Limb (tissue), 2 donors: ENCODE measurements at regions not wholly inside any gene's neighbourhood (a gene's known extent, or its start where the extent isn't known, plus 50 kb on each side); places are given as distances from the start of the nearest gene placed in this dataset.

Source experiments
- DNase-seq, 2 donors: peaks; one replicate each; pipeline ENCODE4 v3.0.0-alpha.2; 2016; ENCODE audit errors: extremely low spot score in 2 of 2

DNA sequence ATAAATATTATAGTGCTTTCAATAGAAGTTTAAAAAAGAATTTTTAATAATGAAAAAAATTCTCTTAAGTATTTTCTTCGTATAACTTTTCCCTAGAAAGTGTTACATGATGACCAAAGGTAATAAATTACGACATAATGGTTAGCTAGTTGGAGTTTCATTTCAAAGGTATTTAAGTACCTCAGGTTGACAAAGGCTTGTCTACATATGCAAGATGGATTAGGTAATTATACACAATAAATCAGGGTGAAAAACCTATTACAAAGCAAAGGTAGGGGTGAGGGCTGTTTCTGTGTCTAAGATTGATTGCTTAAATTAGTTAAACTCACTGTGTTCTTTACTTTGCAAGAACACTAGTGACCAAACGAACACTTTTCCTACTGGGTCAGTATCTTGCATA, 508.5 kb upstream of the FAT1 start:
- DNase-seq = no peak

DNA sequence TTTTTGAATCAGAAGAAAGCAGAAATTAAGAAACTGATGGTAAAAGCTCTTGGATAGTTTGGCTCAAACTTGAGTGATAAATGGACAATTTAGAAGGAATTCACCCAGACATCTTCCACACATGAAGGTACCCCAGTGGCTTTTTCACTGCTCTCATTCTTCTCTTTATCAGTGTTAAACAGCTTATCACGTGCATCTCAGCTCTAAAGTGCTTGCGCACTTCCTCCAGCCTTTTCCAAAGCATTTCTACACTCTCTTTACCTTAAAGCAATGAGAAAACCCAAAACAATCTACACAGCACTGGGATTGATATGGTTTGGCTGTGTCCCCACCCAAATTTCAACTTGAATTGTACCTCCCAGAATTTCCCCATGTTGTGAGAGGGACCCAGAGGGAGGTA, 509.1 kb upstream of the FAT1 start:
- no peak for DNase-seq

DNA sequence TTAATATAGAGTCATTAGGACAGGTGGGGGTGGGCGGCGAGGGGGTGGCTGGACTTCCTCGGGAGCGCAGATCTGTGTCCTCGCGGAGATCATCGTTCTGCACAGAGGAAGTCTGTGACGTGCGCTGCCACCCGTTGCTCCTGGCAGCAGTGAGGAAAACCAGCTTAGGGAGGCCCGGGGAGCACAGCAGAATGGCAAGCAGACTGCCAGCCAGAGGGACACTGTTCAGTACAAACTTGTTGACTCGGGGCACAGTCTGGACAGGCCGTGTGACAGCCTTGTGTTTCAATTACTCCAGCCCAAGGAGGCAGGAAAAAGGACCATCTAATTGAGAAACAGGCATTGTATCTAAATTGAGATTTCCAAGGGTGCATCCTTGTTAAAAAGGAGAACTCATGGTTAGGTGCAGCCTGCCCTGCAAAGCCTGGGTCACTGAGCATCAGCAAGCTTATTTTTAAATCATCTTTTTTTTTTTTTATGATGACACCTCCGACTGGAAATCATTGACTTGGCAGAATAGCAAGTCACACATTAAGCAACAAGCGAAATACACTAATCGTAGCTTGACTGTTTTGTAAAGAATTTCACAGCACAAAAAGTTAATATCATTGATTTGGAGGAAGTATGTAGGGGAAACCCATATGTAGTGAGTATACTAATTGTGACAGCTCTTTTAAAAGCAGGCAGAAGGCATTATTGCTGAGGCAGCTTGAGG, 512.0 kb upstream of the FAT1 start:
- no peak for DNase-seq

DNA sequence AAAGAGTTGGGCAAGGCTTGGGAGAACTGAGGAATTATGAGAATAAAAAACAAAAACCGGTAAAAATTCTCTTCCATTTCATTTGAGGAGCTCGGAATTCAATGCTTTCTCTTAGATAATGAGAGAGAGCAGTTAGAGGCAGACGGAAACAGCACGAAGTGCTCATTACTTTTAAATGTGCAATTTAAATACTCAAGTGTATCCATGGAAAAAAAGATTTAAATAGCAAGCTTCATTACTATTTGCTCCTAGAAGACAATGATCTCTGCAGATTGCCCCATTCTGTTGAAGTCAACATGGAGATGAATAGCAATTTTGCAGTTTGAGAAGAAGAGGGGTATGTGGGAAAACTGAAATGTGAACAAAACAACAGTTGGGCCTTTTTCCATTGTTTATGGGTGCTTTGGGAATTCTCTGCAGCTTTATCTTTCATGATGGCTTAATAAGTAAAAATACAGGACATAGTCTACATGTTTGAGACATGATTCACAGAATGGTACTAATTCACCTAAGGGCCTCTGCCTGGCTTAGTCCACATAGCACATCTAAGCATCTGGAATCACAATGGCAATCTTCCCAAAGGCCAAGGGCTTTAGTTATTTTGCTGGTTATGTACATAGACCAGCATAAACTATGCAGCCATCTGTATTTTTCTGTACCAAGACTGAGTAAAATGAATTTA, 512.7 kb upstream of the FAT1 start:
- peak in 1 of 2 donors; percentile 17 for DNase-seq

DNA sequence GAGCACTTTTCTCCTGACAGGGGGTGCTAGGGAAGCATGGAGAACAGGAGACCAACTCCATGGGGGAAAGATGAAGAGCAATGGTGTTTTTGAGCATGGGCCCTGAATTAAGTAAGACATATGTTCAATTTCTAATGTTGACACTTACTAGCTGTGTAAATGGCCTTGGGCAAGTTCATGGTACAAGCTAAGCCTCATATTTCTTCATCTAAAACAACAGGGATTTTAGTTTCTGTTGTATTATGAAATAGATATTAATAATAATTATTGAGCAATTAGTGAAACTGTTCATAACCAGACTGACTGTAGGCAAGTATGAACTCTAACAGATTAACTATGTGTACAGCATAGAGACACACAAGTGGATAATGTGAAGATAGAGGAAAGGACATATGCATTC, 515.0 kb upstream of the FAT1 start:
- DNase-seq = no peak

DNA sequence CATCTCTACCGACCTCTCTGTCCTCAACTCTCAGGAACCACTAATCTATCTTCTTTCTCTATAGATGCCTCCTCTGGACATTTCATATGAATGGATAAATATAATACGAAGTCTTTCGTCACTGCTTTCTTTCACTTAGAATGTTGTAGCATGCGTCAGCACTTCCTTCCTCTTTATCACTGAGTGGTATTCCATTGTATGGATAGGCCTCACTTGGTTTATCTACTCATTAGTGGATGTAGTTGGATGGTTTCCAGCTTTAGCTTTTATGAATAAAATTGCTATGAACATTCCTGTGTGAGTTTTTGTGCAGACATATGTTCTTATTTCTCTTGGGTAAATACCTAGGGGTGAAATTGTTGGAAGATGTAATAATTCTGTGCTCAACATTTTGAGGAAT, 528.2 kb upstream of the FAT1 start:
- no peak for DNase-seq

DNA sequence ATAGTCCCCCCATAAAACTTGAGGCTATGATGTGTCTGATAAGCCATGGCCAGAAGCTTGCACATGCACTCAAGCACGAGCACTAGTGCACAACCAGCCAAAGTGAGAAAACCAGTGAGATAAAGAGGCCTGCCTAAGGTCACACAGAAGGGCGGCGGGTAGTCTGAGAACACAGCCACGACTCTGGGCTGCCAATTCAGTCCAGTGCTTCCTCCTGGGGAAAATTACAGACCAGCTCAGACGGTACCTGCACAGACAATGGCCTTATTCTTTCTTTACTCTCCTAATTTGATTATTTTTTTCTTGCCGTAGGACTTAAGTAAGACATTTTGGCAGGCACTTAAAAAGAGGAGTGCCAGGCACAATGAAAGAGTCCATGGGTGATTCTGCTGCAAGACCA, 533.2 kb upstream of the FAT1 start:
- no peak for DNase-seq

DNA sequence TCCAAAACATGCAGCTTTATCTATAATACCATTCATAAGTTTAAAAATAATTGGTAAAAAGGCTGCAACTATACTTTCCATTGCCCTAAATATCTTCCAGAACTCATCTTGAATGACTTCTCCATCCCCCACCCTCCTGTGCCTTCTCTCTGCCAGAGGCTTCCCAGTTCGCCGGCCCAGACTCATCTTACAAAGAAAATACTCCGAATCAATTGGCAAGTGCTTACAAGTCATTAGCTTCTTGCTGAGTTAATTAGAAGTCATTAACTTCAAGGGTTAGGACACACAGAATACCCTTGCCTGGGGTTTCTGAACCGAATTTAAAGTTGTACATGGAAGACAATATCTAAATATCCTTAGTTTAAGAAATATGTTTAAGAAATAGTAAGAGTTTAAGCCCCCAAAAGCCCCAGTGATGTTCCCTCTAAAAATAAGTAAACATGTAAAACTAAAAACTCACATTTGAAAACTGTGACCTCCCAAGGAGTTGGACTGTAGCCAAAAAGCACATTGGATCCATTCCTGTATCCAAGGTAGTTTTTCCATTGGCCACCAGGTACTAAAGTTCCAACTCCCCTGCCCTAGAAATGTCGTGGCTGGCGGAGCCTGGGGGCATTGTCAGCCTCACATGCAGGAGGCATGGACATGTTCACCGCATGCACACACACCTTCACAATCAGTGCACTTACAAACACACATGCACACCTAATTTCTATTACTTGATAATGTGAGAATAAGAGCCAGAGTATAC, 535.2 kb upstream of the FAT1 start:
- DNase-seq = no peak

DNA sequence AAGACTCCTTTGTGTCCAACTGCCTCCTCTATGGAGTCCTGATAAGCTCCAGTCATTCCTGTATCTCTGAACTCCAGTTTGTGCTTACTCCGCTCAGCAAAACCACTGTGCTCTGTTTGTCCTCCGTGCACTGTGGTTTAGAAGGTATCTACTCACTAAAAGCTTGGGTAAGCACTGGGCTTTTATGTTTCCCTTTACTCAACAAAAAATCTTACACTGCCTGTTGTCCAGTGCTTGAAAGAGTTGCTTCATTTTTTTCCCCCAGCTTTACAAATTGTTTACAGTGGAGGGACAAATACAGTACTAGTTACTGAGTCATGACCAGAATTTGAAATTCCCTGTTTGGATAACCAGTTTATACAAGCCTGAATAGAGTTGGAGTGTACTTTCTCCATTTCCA, 545.3 kb upstream of the FAT1 start:
- no peak for DNase-seq

DNA sequence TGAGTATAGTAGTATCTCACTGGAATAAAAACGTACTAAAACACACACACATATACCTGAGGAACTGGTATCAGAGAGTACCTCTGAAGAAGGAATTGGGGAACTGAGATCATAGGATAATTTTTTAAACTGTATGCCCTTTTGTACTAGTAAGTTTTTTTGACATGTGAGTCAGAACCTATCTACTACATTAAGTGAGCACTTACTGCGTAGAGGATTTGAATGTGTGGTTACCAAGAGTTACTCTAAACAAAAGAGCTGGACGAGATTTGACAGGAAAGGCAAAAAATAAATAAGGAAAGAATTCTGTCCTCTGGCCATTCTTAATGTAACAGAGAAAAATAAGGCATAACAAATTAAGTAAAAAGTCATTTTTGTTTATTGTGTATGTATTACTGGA, 546.5 kb upstream of the FAT1 start:
- no peak for DNase-seq

DNA sequence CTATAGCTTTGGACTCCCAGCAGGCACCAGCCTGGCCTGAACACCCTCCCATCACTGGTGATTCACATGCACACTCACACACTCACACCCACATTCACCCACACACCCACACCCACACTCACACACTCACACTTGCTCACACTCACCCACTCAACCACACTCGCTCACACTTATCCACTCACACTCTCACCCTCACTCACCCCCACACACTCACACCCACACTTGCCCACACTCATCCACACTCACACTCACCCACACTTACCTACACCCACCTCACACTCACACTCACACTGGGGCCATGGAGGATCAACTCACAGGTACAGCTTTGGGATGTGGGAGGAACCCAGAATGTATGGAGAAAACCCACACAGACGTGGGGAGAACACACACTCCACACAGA, 548.2 kb upstream of the FAT1 start:
- no peak for DNase-seq

DNA sequence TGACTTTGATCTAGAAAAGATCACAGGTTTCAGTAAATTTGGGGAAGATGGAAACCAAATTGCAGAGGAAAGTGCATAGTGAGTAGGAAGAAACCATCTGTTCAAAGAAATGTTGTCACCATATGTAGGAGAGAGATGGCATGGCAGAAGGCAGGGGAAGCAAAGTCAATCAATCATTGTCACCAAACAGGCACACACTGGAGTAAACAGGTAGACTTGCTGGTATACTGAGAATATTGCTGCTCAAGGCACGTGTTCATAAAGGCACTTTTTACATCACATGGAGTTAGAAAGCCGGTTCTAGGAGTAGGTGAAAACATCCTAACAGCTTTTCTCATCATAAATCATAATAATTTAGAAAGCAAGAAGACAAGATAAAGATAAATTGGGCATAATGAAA, 550.5 kb upstream of the FAT1 start:
- DNase-seq = no peak

DNA sequence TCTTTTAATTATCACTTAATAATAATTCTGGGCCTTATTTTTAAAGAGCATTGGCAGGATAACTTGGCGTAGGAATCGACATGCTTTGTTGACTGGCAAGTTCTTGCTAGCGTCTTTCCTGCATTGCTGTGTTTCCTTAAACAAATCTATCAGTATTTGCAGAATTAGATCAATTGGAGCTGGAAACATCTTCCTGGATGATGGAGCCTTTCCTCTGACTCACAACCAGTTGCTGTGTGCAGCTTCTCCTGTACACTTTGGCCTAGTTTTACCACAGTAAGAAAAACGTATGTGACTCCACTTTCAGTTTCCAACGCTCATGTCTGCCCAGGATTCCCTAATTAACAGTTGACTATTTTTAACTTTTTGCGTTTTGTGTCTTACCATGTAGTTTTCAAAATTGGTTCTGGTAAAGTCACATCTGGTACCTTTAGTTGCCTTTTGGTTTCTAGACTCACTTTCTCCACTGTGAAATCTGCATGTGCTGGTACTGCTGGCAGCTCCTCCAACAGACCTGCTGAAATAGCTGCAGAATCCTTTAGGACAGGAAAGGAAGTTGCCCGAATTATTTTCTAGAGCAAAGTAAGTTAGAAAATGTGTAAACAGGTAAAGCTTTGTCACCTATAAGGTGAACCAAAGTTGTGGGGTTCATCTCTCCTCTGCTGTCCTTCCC, 553.2 kb upstream of the FAT1 start:
- DNase-seq = no peak

DNA sequence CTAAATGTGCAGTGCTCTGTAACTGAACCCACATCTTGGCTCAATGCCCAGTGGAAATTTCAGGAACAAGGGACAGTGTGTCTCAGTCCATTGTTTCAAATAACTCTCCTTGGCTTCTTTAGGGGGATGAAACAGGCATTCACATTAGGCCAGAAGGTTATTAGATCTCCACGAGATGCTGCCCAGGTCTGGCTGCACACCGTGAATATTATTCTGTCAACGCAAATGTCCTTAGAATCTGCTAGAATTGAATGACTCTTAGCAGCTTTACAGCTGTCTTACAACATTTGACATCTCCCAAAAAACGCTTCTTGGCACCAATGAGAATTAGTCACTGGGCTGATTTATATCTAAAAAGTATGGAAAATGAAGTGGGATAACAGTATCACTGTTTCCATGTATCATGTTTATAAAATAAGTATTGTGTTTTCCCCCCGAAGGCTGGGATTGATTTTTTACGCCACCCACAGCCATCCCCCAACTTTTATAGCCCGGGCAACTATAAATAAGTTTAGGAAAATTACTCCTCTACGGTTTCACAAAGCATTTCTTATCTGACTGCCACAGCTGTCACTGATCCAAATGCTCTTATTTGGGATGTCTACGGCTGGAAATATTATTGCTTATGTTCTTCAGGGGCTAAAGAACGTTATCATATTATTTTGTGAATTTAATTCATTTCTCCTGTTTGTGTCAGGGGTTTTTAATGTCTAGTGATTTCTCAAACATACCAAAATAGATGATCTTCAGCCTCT, 559.7 kb upstream of the FAT1 start:
- peak; percentile 45 to 46 for DNase-seq

DNA sequence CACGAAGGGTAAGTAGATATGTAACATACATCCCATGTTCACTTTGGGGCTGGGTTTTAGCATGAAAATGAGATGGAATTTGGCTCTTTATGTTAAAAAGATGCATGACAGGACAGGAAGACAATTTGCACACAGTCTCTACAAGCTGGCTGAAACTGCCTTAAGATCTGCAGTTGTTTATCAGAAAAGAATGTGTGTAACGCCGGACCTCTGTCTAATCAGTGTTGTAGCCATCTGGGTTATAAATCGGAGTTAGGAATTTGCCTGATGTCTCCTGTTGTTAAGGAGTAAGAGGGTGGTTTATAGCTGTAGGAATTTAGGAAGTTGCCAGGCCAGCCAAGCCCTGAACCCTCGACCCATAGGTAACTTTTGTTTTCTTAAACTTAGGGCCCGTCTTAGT, 562.9 kb upstream of the FAT1 start:
- no peak for DNase-seq

DNA sequence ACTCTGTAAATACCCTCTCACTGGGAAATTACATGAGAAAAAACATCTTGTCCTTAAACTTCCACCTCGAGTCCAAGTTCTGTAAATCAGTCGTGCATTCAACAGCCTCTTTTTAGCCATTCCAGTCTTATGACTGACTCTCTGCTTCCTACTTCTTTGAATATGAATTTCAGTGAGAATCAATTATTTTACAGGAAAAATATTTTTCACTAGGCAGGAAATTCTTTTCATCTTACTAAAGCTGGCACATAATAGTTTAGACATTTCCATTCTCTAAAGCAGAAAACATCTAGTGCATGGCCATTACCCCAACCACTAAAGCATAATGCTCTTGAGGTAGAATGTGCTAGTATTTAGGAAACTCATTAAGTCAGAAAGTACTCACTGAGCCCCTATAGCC, 565.7 kb upstream of the FAT1 start:
- no peak for DNase-seq

DNA sequence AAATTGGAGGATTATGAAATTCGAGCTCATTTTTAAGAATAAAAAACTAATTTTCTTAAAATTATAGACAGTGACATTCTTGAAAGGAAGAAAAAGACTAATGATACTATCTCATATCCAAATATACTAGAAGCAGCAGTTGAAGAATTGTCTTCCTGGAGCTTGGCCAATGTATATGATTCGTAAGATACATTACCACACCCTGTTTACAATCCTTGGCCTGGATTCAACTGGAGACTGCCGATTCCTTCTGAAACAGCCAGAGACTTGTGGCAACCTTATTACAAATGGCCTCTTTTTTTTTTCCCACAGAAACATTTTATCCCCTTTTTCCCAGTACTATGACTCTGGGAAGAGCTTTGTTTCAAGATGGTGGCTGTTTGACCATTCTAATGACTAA, 571.2 kb upstream of the FAT1 start:
- no peak for DNase-seq

DNA sequence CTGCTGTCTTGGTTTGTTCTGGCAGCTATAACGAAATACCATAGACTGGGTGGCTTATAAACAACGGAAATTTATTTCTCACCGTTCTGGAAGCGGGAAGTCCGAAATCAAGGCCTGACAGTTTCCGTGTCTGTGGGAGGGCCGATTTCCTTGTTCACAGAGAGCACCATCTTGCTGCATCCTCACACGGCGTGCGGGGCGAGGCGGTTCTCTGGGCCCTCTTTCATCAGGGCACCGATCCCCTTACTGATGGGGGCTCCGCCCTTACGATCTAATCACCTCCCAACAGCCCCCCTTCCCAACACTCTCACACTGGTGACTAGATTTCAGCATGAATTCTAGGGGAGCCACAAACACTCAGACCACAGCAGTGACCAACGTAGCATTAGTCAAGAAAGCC, 578.3 kb upstream of the FAT1 start:
- no peak for DNase-seq

DNA sequence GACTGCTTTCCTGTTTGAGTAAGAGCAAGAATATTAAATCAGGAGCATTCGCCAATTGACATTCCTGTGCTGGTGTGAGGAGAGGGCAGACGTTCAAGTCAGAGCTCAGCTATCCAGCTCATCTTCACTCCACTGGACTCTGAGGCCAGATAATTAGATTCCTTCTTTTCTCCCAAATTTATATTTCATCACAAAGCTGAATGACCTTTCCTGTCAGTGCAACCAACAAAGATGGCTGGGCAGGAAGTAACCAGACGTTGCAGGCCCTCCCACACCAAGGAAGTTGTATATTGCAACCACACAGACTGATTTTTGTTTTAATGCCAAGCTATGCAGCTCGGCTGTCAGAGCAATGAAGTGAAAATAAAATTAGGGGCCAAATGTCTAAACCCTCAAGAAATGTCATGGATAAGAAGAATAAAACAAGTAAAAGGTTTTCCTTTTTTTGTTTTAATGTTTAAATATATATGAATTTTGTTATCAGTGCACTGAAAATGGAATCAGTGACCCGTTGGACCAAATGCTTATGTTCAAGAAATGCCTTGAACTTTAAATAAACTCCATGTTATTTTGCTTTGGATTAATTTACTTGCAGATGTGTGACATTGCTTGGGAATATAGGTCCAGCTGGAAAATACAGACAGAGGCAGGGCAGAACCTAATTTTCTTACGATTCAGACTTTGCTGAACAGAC, 578.9 kb upstream of the FAT1 start:
- peak in 1 of 2 donors; percentile 10 for DNase-seq

DNA sequence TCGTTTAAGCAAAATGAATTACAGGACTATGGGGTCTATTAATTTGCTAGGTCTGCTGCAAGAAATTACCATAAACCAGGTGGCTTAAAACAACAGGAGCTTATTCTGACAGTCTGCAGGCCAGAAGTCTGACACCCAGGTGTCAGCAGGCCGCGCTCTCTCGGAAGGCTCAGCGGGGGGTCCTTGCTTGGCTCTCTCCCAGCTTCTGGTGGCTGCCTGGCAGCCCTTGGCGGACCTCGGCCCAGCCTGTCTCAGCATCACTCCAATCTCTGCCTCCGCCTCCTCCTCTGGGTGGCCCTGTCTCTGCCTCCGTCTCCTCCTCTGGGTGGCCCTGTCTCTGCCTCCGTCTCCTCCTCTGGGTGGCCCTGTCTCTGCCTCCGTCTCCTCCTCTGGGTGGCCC, 580.5 kb upstream of the FAT1 start:
- DNase-seq = peak in 1 of 2 donors; percentile 45

DNA sequence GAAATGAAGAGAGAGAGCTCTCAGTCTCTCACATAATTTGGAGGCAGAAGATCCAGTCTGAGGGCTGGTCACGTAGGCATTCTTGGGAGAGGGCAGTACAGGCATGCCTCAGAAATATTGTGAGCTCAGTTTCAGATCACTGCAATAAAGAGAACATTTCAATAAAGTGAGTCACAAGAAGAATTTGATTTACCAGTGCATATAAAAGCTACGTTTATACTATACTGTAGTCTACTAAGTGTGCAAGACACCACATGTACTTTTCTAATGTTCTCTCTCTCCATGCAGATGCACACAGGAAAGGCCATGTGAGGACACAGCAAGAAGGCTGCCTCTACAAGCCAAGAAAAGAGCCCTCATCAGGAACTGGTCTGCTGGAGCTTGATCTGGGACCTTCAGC, 583.5 kb upstream of the FAT1 start:
- DNase-seq = no peak
